HFFc6 (cell line): ENCODE measurements at regions not wholly inside any gene's neighbourhood (a gene's known extent, or its start where the extent isn't known, plus 50 kb on each side); places are given as distances from the start of the nearest gene placed in this dataset.

Source experiments
- DNase-seq: peaks from one replicate; pipeline ENCODE4 v3.0.0-alpha.2; 2018
- H3K27ac Mint-ChIP-seq: 2 replicates; pipeline ENCODE4 v1.8.0; 2020; ENCODE audit warnings: mild to moderate bottlenecking, mixed read lengths
- H3K27me3 Mint-ChIP-seq: 2 replicates; pipeline ENCODE4 v1.8.0; 2021; ENCODE audit warnings: mild to moderate bottlenecking, moderate library complexity, mixed read lengths; ENCODE audit not compliant: insufficient read depth
- H3K36me3 Mint-ChIP-seq: 2 replicates; pipeline ENCODE4 v1.8.0; 2021; ENCODE audit warnings: low read depth, mixed read lengths
- H3K4me1 Mint-ChIP-seq: 2 replicates; pipeline ENCODE4 v1.8.0; 2020; ENCODE audit warnings: low read depth, mixed read lengths
- H3K4me3 Mint-ChIP-seq: 2 replicates; pipeline ENCODE4 v1.8.0; 2020; ENCODE audit warnings: mild to moderate bottlenecking, moderate library complexity, mixed read lengths
- H3K9me3 Mint-ChIP-seq: 2 replicates; pipeline ENCODE4 v1.8.0; 2020; ENCODE audit warnings: mild to moderate bottlenecking, mixed read lengths
- TF ChIP-seq, protein P1 (sequence below): fragments of 200-600 bp; sonication (generic); IDR thresholded peaks from 2 replicates; pipeline ENCODE4 v1.5.0; 2021; ENCODE audit warnings: antibody characterized with exemption, mild to moderate bottlenecking

- Mint-ChIP-seq H3K4me1 (peaks cover 42% of the 10 kb centered on the region), H3K4me3 (no peak overlapping the region), H3K36me3 (peaks cover 19% of the 10 kb centered on the region), H3K27ac (no peak overlapping the region), H3K9me3 (no peaks in the 10 kb centered on the region), H3K27me3 (peaks cover 2% of the 10 kb centered on the region)
- TF ChIP-seq, protein P1, sequence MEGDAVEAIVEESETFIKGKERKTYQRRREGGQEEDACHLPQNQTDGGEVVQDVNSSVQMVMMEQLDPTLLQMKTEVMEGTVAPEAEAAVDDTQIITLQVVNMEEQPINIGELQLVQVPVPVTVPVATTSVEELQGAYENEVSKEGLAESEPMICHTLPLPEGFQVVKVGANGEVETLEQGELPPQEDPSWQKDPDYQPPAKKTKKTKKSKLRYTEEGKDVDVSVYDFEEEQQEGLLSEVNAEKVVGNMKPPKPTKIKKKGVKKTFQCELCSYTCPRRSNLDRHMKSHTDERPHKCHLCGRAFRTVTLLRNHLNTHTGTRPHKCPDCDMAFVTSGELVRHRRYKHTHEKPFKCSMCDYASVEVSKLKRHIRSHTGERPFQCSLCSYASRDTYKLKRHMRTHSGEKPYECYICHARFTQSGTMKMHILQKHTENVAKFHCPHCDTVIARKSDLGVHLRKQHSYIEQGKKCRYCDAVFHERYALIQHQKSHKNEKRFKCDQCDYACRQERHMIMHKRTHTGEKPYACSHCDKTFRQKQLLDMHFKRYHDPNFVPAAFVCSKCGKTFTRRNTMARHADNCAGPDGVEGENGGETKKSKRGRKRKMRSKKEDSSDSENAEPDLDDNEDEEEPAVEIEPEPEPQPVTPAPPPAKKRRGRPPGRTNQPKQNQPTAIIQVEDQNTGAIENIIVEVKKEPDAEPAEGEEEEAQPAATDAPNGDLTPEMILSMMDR, result no peak
- no peak for DNase-seq
Measured at GRCh38 chr4:20364969-20365368, 113.3 kb downstream of the SLIT2 start.

GRCh38 chr4:20367446-20367845 is 115.7 kb downstream of the SLIT2 start:
- Mint-ChIP-seq H3K36me3 (peaks cover 24% of the 10 kb centered on the region), H3K9me3 (no peaks in the 10 kb centered on the region), H3K4me1 (peaks cover 55% of the 10 kb centered on the region), H3K4me3 (no peak overlapping the region), H3K27ac (no peak overlapping the region), H3K27me3 (no peaks in the 10 kb centered on the region)
- TF ChIP-seq, protein P1, result no peak
- no peak for DNase-seq

- no peaks in the 10 kb centered on the region for H3K9me3 Mint-ChIP-seq
- H3K4me1 Mint-ChIP-seq, result peaks cover 60% of the 10 kb centered on the region
- no peaks in the 10 kb centered on the region; the same call in 1 of the 2 replicates for H3K27me3 Mint-ChIP-seq
- peak; percentile 10 for DNase-seq
- H3K36me3 Mint-ChIP-seq, result peaks cover 24% of the 10 kb centered on the region
- TF ChIP-seq, protein P1, result no peak
- H3K27ac Mint-ChIP-seq, result 0 out of 2 replicates have a peak overlapping the region, but pooled peaks have one; percentile 6
- no peak overlapping the region; the same call in 1 of the 2 replicates for H3K4me3 Mint-ChIP-seq
Measured at GRCh38 chr4:20368926-20369325, 117.2 kb downstream of the SLIT2 start.

- peaks cover 17% of the 10 kb centered on the region for H3K36me3 Mint-ChIP-seq
- peak; percentile 33 for DNase-seq
- H3K27ac Mint-ChIP-seq, result peak overlapping the region; percentile 44; the same call in 1 of the 2 replicates
- H3K27me3 Mint-ChIP-seq, result no peaks in the 10 kb centered on the region; the same call in 1 of the 2 replicates
- H3K9me3 Mint-ChIP-seq, result no peaks in the 10 kb centered on the region
- TF ChIP-seq, protein P1, result no peak
- H3K4me3 Mint-ChIP-seq, result peak overlapping the region; percentile 15; the same call in 1 of the 2 replicates
- peaks cover 69% of the 10 kb centered on the region for H3K4me1 Mint-ChIP-seq
Measured at GRCh38 chr4:20370274-20370673, 118.6 kb downstream of the SLIT2 start.

DNA sequence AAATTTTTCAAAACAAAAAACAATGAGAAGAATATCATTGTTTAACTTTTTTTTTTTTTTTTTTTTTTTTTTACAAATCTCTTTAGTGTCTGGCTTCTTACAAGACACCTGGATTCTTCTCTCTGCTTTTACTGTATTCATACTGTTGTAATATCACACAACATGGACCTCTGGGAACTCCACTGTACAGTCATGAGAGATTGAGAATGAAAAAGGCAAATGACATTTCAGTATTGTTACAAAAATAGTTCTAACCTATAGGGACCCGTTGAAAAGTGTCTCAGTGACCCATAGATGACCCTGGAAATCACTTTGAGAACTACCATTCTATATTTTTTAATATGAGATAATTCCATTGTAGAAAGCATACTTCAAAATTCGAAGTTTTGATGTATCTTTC is 124.4 kb downstream of the SLIT2 start:
- H3K27me3 Mint-ChIP-seq, result no peaks in the 10 kb centered on the region; the same call in 1 of the 2 replicates
- TF ChIP-seq, protein P1, result no peak
- no peak for DNase-seq
- no peak overlapping the region for H3K27ac Mint-ChIP-seq
- H3K9me3 Mint-ChIP-seq, result no peaks in the 10 kb centered on the region
- H3K4me1 Mint-ChIP-seq, result peaks cover 25% of the 10 kb centered on the region
- peaks cover 21% of the 10 kb centered on the region for H3K36me3 Mint-ChIP-seq
- no peak overlapping the region for H3K4me3 Mint-ChIP-seq

GRCh38 chr4:20378181-20378580 is 126.5 kb downstream of the SLIT2 start:
- no peak overlapping the region for H3K4me3 Mint-ChIP-seq
- peaks cover 24% of the 10 kb centered on the region for H3K4me1 Mint-ChIP-seq
- DNase-seq, result peak; percentile 4

More at GRCh38 chr4:20378181-20378580, 126.5 kb downstream of the SLIT2 start:
- TF ChIP-seq, protein P1, result no peak
- H3K36me3 Mint-ChIP-seq, result peaks cover 16% of the 10 kb centered on the region
- no peak overlapping the region for H3K27ac Mint-ChIP-seq
- H3K27me3 Mint-ChIP-seq, result no peaks in the 10 kb centered on the region; the same call in 1 of the 2 replicates
- H3K9me3 Mint-ChIP-seq, result no peaks in the 10 kb centered on the region
